NT2/D1 (cell line): ENCODE measurements at regions not wholly inside any gene's neighbourhood (a gene's known extent, or its start where the extent isn't known, plus 50 kb on each side); places are given as distances from the start of the nearest gene placed in this dataset.

Source experiments
- DNase-seq: peaks from one replicate; pipeline ENCODE4 v3.0.0-alpha.2; 2011; ENCODE audit warnings: low read depth, low spot score
- H3K27me3 ChIP-seq: 2 replicates; pipeline ENCODE4 v1.6.0; 2011; ENCODE audit warnings: mild to moderate bottlenecking; ENCODE audit not compliant: insufficient read length, insufficient read depth
- H3K36me3 ChIP-seq: 2 replicates; pipeline ENCODE4 v1.6.1; 2011; ENCODE audit warnings: mild to moderate bottlenecking, low read length, mixed read lengths; ENCODE audit not compliant: insufficient read depth, insufficient read length
- H3K4me1 ChIP-seq: 2 replicates; pipeline ENCODE4 v1.5.1; 2011; ENCODE audit not compliant: insufficient read depth, insufficient read length
- H3K4me3 ChIP-seq: 2 replicates; pipeline ENCODE4 v1.5.1; 2011; ENCODE audit warnings: low read depth; ENCODE audit not compliant: insufficient read length
- H3K9ac ChIP-seq: 2 replicates; pipeline ENCODE4 v1.6.0; 2011; ENCODE audit warnings: low read depth; ENCODE audit not compliant: insufficient read length
- H3K9me3 ChIP-seq: 2 replicates; pipeline ENCODE4 v1.5.1; 2011; ENCODE audit warnings: mild to moderate bottlenecking, low read length; ENCODE audit not compliant: insufficient read depth
- SUZ12 ChIP-seq: IDR thresholded peaks from 2 replicates; pipeline ENCODE4 v1.6.1; 2011; ENCODE audit not compliant: insufficient read length, insufficient read depth; ENCODE audit errors: extremely low read depth
- YY1 ChIP-seq: IDR thresholded peaks from 2 replicates; pipeline ENCODE4 v1.6.1; 2011; ENCODE audit not compliant: insufficient read length, insufficient read depth
- ZNF274 ChIP-seq: IDR thresholded peaks from 2 replicates; pipeline ENCODE4 v1.6.1; 2011; ENCODE audit warnings: mild to moderate bottlenecking, low read depth, low read length

- no peaks in the 10 kb centered on the region; the same call in 1 of the 2 replicates for H3K9me3 ChIP-seq
- TF ChIP-seq SUZ12 (no peak), YY1 (no peak), ZNF274 (no peak)
- no peaks in the 10 kb centered on the region for H3K4me1 ChIP-seq
- H3K36me3 ChIP-seq = no peaks in the 10 kb centered on the region
- no peak overlapping the region for H3K9ac ChIP-seq
- H3K27me3 ChIP-seq = no peaks in the 10 kb centered on the region
- no peak for DNase-seq
- no peak overlapping the region for H3K4me3 ChIP-seq
Measured at GRCh38 chr6:110558575-110558974, 82.2 kb upstream of the SLC22A16 start.

GRCh38 chr6:110557199-110557598, 80.8 kb upstream of the SLC22A16 start:
- TF ChIP-seq SUZ12 (no peak), ZNF274 (no peak), YY1 (no peak)
- Histone ChIP-seq H3K36me3 (no peaks in the 10 kb centered on the region), H3K9ac (no peak overlapping the region), H3K9me3 (peaks cover 6% of the 10 kb centered on the region; the same call in 1 of the 2 replicates), H3K27me3 (no peaks in the 10 kb centered on the region), H3K4me1 (no peaks in the 10 kb centered on the region), H3K4me3 (no peak overlapping the region)
- DNase-seq = no peak

GRCh38 chr6:110556317-110557110, 80.1 kb upstream of the SLC22A16 start:
- Histone ChIP-seq H3K27me3 (no peaks in the 10 kb centered on the region), H3K4me3 (no peak overlapping the region), H3K36me3 (no peaks in the 10 kb centered on the region), H3K9me3 (peaks cover 13% of the 10 kb centered on the region), H3K4me1 (no peaks in the 10 kb centered on the region), H3K9ac (no peak overlapping the region)
- no peak for TF ChIP-seq SUZ12
- TF ChIP-seq ZNF274 = no peak
- no peak for TF ChIP-seq YY1
- DNase-seq = no peak

- H3K9ac ChIP-seq = no peak overlapping the region
- TF ChIP-seq SUZ12 = no peak
- no peak for TF ChIP-seq ZNF274
- no peak for TF ChIP-seq YY1
- no peaks in the 10 kb centered on the region for H3K36me3 ChIP-seq
- no peaks in the 10 kb centered on the region for H3K4me1 ChIP-seq
- no peak for DNase-seq
- no peaks in the 10 kb centered on the region for H3K27me3 ChIP-seq
- no peak overlapping the region for H3K4me3 ChIP-seq
- peaks cover 17% of the 10 kb centered on the region for H3K9me3 ChIP-seq
Measured at GRCh38 chr6:110554966-110555460, 78.6 kb upstream of the SLC22A16 start.

GRCh38 chr6:110554441-110554840, 78.0 kb upstream of the SLC22A16 start:
- no peaks in the 10 kb centered on the region for H3K4me1 ChIP-seq

GRCh38 chr6:110552901-110553641, 76.7 kb upstream of the SLC22A16 start:
- no peak for DNase-seq
- TF ChIP-seq ZNF274 = no peak
- TF ChIP-seq YY1 = no peak
- no peak for TF ChIP-seq SUZ12
- H3K27me3 ChIP-seq = no peaks in the 10 kb centered on the region
- no peak overlapping the region for H3K4me3 ChIP-seq
- peaks cover 22% of the 10 kb centered on the region for H3K9me3 ChIP-seq
- H3K36me3 ChIP-seq = no peaks in the 10 kb centered on the region
- H3K4me1 ChIP-seq = no peaks in the 10 kb centered on the region
- H3K9ac ChIP-seq = no peak overlapping the region

More at GRCh38 chr6:110554441-110554840, 78.0 kb upstream of the SLC22A16 start:
- TF ChIP-seq YY1 (no peak), SUZ12 (no peak), ZNF274 (no peak)
- Histone ChIP-seq H3K27me3 (no peaks in the 10 kb centered on the region), H3K4me3 (no peak overlapping the region), H3K9me3 (peaks cover 18% of the 10 kb centered on the region), H3K36me3 (no peaks in the 10 kb centered on the region), H3K9ac (no peak overlapping the region)
- DNase-seq = no peak

- TF ChIP-seq YY1 (no peak), SUZ12 (no peak), ZNF274 (no peak)
- no peak for DNase-seq
- H3K9me3 ChIP-seq = peaks cover 22% of the 10 kb centered on the region
- no peaks in the 10 kb centered on the region for H3K27me3 ChIP-seq
- no peak overlapping the region for H3K4me3 ChIP-seq
- H3K36me3 ChIP-seq = no peaks in the 10 kb centered on the region
- peaks cover 2% of the 10 kb centered on the region for H3K4me1 ChIP-seq
- no peak overlapping the region for H3K9ac ChIP-seq
Measured at GRCh38 chr6:110552076-110552475, 75.7 kb upstream of the SLC22A16 start.
